Testis (tissue), 2 donors: ENCODE measurements at regions not wholly inside any gene's neighbourhood (a gene's known extent, or its start where the extent isn't known, plus 50 kb on each side); places are given as distances from the start of the nearest gene placed in this dataset.

Experiments
- CTCF ChIP-seq, 3 experiments: fragments of 450-650 bp in 2 of 3; fragments of 200-600 bp in 1 of 3; sonication (generic) in 1 of 3; IDR thresholded peaks; one replicate each; pipeline ENCODE4 v1.5.1; 2016 to 2019; ENCODE audit warnings: antibody characterized with exemption in 3 of 3, mild to moderate bottlenecking in 2 of 3, moderate library complexity in 1 of 3
- POLR2A ChIP-seq: fragments of 450-650 bp; IDR thresholded peaks from one replicate; pipeline ENCODE4 v1.6.1; 2017; ENCODE audit warnings: antibody characterized with exemption, mild to moderate bottlenecking, moderate library complexity

- TF ChIP-seq POLR2A (no peak), CTCF (IDR thresholded peaks at IDR 0.05) (no peak)
Observed at GRCh38 chr6:74753883-74754600, 451.8 kb downstream of the COL12A1 start.
